Loucy (cell line): ENCODE measurements at regions not wholly inside any gene's neighbourhood (a gene's known extent, or its start where the extent isn't known, plus 50 kb on each side); places are given as distances from the start of the nearest gene placed in this dataset.

Experiments used
- H2AFZ ChIP-seq: fragments of 200-600 bp; sonication (generic); 2 replicates; pipeline ENCODE4 v1.6.0; 2016; ENCODE audit warnings: antibody characterized with exemption, mild to moderate bottlenecking, low read length, moderate library complexity
- H3F3A ChIP-seq: fragments of 200-600 bp; 2 replicates; pipeline ENCODE4 v1.6.0; 2016; ENCODE audit warnings: antibody characterized with exemption, low read depth, mild to moderate bottlenecking
- H3K27me3 ChIP-seq: fragments of 200-600 bp; sonication (generic); 2 replicates; pipeline ENCODE4 v1.6.1; 2014; ENCODE audit warnings: low read length, mild to moderate bottlenecking; ENCODE audit not compliant: insufficient read depth, poor library complexity, severe bottlenecking
- H3K36me3 ChIP-seq: fragments of 200-600 bp; sonication (generic); 2 replicates; pipeline ENCODE4 v1.6.1; 2016; ENCODE audit warnings: low read length; ENCODE audit not compliant: insufficient read depth
- H3K4me1 ChIP-seq: fragments of 200-600 bp; sonication (generic); 2 replicates; pipeline ENCODE4 v1.5.1; 2014; ENCODE audit warnings: low read length, mild to moderate bottlenecking; ENCODE audit not compliant: insufficient read depth, poor library complexity, severe bottlenecking
- H3K4me2 ChIP-seq: fragments of 200-600 bp; sonication (generic); 2 replicates; pipeline ENCODE4 v1.6.0; 2014; ENCODE audit warnings: antibody characterized with exemption, low read length, low read depth, mild to moderate bottlenecking; ENCODE audit not compliant: poor library complexity, severe bottlenecking
- H3K4me3 ChIP-seq: fragments of 200-600 bp; sonication (generic); 2 replicates; pipeline ENCODE4 v1.5.1; 2014; ENCODE audit warnings: low read length, mild to moderate bottlenecking, mixed read lengths; ENCODE audit not compliant: poor library complexity, severe bottlenecking
- H3K79me2 ChIP-seq: fragments of 200-600 bp; sonication (generic); 2 replicates; pipeline ENCODE4 v1.6.1; 2014; ENCODE audit warnings: low read length; ENCODE audit not compliant: insufficient read depth
- H3K9ac ChIP-seq: fragments of 200-600 bp; sonication (generic); 2 replicates; pipeline ENCODE4 v1.6.0; 2014; ENCODE audit warnings: mild to moderate bottlenecking, low read depth, low read length, moderate library complexity; ENCODE audit not compliant: poor library complexity, severe bottlenecking
- H3K9me2 ChIP-seq: fragments of 200-600 bp; sonication (generic); replicated peaks from 2 replicates; pipeline ENCODE4 v1.6.1; 2016; ENCODE audit warnings: low read depth, low read length, mixed read lengths
- H3K9me3 ChIP-seq: fragments of 200-600 bp; sonication (generic); 2 replicates; pipeline ENCODE4 v1.6.1; 2014; ENCODE audit warnings: mild to moderate bottlenecking, antibody characterized with exemption, low read length, low read depth; ENCODE audit not compliant: insufficient read depth
- H4K20me1 ChIP-seq: fragments of 200-600 bp; sonication (generic); 2 replicates; pipeline ENCODE4 v1.6.0; 2014; ENCODE audit warnings: antibody characterized with exemption, low read length, mild to moderate bottlenecking; ENCODE audit not compliant: insufficient read depth, poor library complexity, severe bottlenecking
- EZH2phosphoT487 ChIP-seq: fragments of 200-600 bp; IDR thresholded peaks from 2 replicates; pipeline ENCODE4 v1.6.1; 2018; ENCODE audit warnings: antibody characterized with exemption, mild to moderate bottlenecking, moderate library complexity, borderline replicate concordance
- TF ChIP-seq, protein P1 (sequence below): fragments of 200-600 bp; sonication (generic); conservative IDR thresholded peaks from 2 replicates; pipeline ENCODE4 v1.5.1; 2014; ENCODE audit warnings: mild to moderate bottlenecking, antibody characterized with exemption, low read length

DNA sequence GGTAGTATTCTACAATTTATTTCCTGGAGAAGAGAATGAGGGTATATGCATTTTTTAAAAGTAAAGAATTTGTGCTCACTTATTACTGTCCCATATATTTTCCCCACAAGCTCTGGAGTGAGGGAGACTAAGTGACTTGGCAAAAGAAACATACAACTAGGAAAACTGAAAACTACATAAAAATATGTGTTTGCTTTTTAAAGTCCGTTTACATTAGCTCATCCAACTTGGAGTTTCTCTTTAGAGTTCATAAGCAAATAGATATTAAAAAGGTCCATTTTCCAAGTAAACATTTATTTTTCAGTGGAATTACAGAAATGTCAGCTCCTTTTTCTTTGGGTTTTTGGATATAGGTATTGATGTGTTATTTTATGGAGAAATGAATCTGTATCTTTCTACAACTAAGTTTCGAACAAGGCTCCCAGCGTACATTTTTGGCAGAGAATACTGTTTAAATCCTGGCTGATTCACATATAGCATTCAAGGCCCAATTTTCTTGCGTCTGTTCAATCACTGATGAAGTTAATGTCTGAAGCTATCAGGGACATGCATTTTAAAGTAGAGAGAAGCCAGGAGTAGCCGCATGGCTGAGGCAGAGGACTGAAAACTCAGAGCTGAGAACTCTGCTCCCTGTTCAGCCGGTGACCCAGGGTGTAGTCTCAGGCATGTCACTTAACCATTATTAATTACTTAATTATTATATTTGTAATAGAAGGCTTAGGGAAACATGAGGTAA is 729.4 kb downstream of the EFNB2 start:
- Histone ChIP-seq H4K20me1 (no peaks in the 10 kb centered on the region), H3K4me2 (no peak overlapping the region), H3K4me3 (no peak overlapping the region), H3K9ac (no peak overlapping the region), H2AFZ (no peak overlapping the region), H3K9me2 (no peaks in the 10 kb centered on the region), H3K36me3 (no peaks in the 10 kb centered on the region), H3F3A (no peaks in the 10 kb centered on the region), H3K4me1 (no peaks in the 10 kb centered on the region), H3K9me3 (no peaks in the 10 kb centered on the region), H3K79me2 (no peaks in the 10 kb centered on the region), H3K27me3 (no peaks in the 10 kb centered on the region)
- TF ChIP-seq EZH2phosphoT487, result no peak
- TF ChIP-seq, protein P1, sequence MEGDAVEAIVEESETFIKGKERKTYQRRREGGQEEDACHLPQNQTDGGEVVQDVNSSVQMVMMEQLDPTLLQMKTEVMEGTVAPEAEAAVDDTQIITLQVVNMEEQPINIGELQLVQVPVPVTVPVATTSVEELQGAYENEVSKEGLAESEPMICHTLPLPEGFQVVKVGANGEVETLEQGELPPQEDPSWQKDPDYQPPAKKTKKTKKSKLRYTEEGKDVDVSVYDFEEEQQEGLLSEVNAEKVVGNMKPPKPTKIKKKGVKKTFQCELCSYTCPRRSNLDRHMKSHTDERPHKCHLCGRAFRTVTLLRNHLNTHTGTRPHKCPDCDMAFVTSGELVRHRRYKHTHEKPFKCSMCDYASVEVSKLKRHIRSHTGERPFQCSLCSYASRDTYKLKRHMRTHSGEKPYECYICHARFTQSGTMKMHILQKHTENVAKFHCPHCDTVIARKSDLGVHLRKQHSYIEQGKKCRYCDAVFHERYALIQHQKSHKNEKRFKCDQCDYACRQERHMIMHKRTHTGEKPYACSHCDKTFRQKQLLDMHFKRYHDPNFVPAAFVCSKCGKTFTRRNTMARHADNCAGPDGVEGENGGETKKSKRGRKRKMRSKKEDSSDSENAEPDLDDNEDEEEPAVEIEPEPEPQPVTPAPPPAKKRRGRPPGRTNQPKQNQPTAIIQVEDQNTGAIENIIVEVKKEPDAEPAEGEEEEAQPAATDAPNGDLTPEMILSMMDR, result no peak

DNA sequence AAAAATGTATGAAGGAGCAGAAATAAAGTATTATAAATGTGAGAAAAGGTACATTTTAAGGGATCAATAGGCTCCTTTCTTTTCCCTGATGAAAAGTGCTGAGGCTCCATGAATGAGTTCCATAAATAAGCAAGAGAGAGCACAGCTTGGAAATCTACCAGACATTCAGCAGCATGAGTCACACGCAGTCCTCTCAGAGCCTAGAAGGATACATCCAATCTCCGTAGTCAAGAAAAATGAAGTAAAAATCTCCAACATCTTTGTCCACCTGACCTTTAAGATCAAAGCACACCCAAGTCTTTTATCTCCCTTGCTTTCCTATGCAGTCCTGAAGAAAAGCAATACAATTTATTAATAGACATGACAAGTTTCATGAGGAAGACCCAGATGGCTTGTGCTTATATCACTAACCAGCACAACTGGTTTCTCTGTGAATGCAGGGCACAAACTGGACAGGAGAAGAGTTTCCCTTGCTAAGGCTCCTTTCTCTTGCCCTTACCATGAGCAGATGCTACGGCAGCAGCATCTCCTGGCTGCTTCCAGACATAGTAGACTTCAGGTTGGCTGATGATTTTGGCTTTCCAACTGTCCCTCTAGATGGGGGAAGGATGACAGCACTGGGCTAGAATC is 730.8 kb downstream of the EFNB2 start:
- Histone ChIP-seq H3K79me2 (no peaks in the 10 kb centered on the region), H3K9me2 (no peaks in the 10 kb centered on the region), H3K4me1 (no peaks in the 10 kb centered on the region), H3F3A (no peaks in the 10 kb centered on the region), H3K27me3 (no peaks in the 10 kb centered on the region), H2AFZ (no peak overlapping the region), H3K4me2 (no peak overlapping the region), H3K9me3 (no peaks in the 10 kb centered on the region), H3K4me3 (no peak overlapping the region), H4K20me1 (no peaks in the 10 kb centered on the region), H3K9ac (no peak overlapping the region), H3K36me3 (no peaks in the 10 kb centered on the region)
- no peak for TF ChIP-seq EZH2phosphoT487
- TF ChIP-seq, protein P1, result no peak

DNA sequence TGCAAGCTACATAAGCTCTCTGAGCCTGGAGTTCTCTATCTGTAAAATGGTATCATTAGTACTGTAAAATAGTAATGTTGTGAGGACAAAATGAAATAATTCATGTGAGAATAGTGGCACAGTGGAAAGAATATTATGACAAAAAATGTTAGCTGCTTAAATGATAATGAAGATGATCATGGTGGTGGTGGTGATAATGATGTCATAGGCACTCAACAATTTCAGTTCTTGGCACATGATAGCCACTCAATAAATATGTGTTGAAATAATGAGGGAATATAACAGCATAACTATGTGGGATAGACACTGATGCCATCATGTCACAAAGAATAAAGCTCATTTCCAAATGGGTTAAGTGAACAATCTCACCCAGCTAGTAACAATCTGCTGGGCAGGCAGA is 736.3 kb downstream of the EFNB2 start:
- H3K36me3 ChIP-seq, result no peaks in the 10 kb centered on the region
- H2AFZ ChIP-seq, result no peak overlapping the region
- no peak overlapping the region for H3K4me3 ChIP-seq
- H3K79me2 ChIP-seq, result no peaks in the 10 kb centered on the region
- H3K9me2 ChIP-seq, result no peaks in the 10 kb centered on the region
- no peak overlapping the region for H3K4me2 ChIP-seq
- no peaks in the 10 kb centered on the region for H3K4me1 ChIP-seq
- H3F3A ChIP-seq, result no peaks in the 10 kb centered on the region
- TF ChIP-seq, protein P1, result no peak
- TF ChIP-seq EZH2phosphoT487, result no peak
- no peaks in the 10 kb centered on the region for H3K27me3 ChIP-seq
- H3K9me3 ChIP-seq, result no peaks in the 10 kb centered on the region
- H3K9ac ChIP-seq, result no peak overlapping the region
- H4K20me1 ChIP-seq, result no peaks in the 10 kb centered on the region
